Suprapubic skin (tissue), 4 donors: ENCODE measurements at regions not wholly inside any gene's neighbourhood (a gene's known extent, or its start where the extent isn't known, plus 50 kb on each side); places are given as distances from the start of the nearest gene placed in this dataset.

ENCODE experiments used
- DNase-seq, 2 donors: peaks; one replicate each; pipeline ENCODE4 v3.0.0-alpha.2; 2019; ENCODE audit warnings: low spot score in 2 of 2
- H3K27ac ChIP-seq: fragments of 200-600 bp; sonication (generic); one replicate; pipeline ENCODE4 v1.5.1; 2019
- H3K27me3 ChIP-seq: fragments of 200-600 bp; sonication (generic); one replicate; pipeline ENCODE4 v1.5.1; 2019
- H3K36me3 ChIP-seq: fragments of 200-600 bp; sonication (generic); one replicate; pipeline ENCODE4 v1.5.1; 2019
- H3K4me1 ChIP-seq: fragments of 200-600 bp; sonication (generic); one replicate; pipeline ENCODE4 v1.5.1; 2019
- H3K4me3 ChIP-seq: fragments of 200-600 bp; sonication (generic); one replicate; pipeline ENCODE4 v1.5.1; 2019; ENCODE audit warnings: mild to moderate bottlenecking
- H3K9me3 ChIP-seq: fragments of 200-600 bp; sonication (generic); one replicate; pipeline ENCODE4 v1.5.1; 2019
- EP300 ChIP-seq: sonication (generic); formaldehyde crosslinking; IDR thresholded peaks from one replicate; pipeline ENCODE4 v1.6.1; 2017; ENCODE audit warnings: antibody characterized with exemption
- POLR2A ChIP-seq, 2 donors: fragments of 450-650 bp; IDR thresholded peaks; one replicate each; pipeline ENCODE4 v1.6.1; 2017; ENCODE audit warnings: antibody characterized with exemption in 2 of 2, mild to moderate bottlenecking in 2 of 2, moderate library complexity in 2 of 2
- POLR2AphosphoS5 ChIP-seq, 3 donors: sonication (generic); formaldehyde crosslinking; IDR thresholded peaks; one replicate each; pipeline ENCODE4 v1.6.1; 2017; ENCODE audit warnings: antibody characterized with exemption in 3 of 3
- WGBS: methylation state at CpG from one replicate; pipeline ENCODE4 v1.1.5; 2018; 5-methylcytosine and 5-hydroxymethylcytosine counted together
- TF ChIP-seq, protein P1 (sequence below), 2 donors: fragments of 200-600 bp in 1 of 2; fragments of 450-650 bp in 1 of 2; sonication (generic) in 1 of 2; IDR thresholded peaks; one replicate each; pipeline ENCODE4 v1.5.1; 2016 to 2019; ENCODE audit warnings: antibody characterized with exemption in 2 of 2, mild to moderate bottlenecking in 1 of 2, moderate library complexity in 1 of 2

DNA sequence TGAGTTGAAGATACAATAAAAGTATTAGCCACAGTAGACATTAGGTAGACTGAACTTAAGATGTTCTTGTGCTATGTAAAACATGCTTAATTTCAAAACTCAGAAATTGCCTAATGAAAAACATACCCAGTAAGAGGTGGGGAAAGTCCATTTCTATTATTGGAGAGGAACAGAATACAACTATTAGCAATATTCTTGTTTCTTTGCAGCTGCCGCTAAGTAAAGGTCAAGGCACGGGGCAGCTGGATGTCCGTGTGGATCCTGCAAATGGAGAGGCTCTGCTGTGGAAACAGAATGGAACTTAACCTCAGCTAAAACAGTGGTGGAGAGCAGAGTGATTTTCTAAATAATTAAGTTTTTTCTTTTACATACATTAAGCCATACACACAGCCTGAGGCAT, 139.2 kb upstream of the ARHGAP28 start:
- Histone ChIP-seq H3K9me3 (no peaks in the 10 kb centered on the region), H3K4me1 (no peaks in the 10 kb centered on the region), H3K4me3 (no peak overlapping the region), H3K27ac (no peak overlapping the region), H3K36me3 (no peaks in the 10 kb centered on the region), H3K27me3 (no peaks in the 10 kb centered on the region)
- no peak for DNase-seq
- TF ChIP-seq EP300 (no peak), POLR2AphosphoS5 (IDR thresholded peaks at IDR 0.05) (no peak), POLR2A (IDR thresholded peaks at IDR 0.05) (no peak)
- TF ChIP-seq, protein P1, sequence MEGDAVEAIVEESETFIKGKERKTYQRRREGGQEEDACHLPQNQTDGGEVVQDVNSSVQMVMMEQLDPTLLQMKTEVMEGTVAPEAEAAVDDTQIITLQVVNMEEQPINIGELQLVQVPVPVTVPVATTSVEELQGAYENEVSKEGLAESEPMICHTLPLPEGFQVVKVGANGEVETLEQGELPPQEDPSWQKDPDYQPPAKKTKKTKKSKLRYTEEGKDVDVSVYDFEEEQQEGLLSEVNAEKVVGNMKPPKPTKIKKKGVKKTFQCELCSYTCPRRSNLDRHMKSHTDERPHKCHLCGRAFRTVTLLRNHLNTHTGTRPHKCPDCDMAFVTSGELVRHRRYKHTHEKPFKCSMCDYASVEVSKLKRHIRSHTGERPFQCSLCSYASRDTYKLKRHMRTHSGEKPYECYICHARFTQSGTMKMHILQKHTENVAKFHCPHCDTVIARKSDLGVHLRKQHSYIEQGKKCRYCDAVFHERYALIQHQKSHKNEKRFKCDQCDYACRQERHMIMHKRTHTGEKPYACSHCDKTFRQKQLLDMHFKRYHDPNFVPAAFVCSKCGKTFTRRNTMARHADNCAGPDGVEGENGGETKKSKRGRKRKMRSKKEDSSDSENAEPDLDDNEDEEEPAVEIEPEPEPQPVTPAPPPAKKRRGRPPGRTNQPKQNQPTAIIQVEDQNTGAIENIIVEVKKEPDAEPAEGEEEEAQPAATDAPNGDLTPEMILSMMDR (IDR thresholded peaks at IDR 0.05), result no peak
- WGBS, result 72% methylated on average over 3 of the region's 3 CpGs

DNA sequence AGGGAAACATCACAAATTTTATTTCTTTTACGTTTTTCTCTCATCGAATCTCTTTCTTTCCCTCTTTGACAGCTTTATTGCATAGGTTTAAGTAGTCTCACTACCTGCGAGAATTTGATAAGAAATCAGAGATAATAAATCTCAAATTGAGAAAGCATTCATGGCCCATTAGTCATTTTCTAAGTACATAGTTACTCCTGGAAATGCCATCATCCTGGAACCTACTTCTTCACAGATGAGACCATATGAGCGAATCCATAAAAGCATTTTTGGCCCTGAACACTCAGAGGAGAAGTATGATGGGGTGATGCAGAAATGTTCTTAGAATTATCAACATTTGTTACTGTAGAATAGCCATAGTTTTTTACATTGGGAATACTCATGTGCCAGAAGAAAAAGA, 138.0 kb upstream of the ARHGAP28 start:
- no peak for DNase-seq
- Histone ChIP-seq H3K27me3 (no peaks in the 10 kb centered on the region), H3K27ac (no peak overlapping the region), H3K4me1 (no peaks in the 10 kb centered on the region), H3K9me3 (no peaks in the 10 kb centered on the region), H3K36me3 (no peaks in the 10 kb centered on the region), H3K4me3 (no peak overlapping the region)
- no peak for TF ChIP-seq POLR2A (IDR thresholded peaks at IDR 0.05)
- TF ChIP-seq, protein P1 (IDR thresholded peaks at IDR 0.05), result no peak
- no peak for TF ChIP-seq POLR2AphosphoS5 (IDR thresholded peaks at IDR 0.05)
- TF ChIP-seq EP300, result no peak
- WGBS, result 67% methylated on average over 4 of the region's 4 CpGs

DNA sequence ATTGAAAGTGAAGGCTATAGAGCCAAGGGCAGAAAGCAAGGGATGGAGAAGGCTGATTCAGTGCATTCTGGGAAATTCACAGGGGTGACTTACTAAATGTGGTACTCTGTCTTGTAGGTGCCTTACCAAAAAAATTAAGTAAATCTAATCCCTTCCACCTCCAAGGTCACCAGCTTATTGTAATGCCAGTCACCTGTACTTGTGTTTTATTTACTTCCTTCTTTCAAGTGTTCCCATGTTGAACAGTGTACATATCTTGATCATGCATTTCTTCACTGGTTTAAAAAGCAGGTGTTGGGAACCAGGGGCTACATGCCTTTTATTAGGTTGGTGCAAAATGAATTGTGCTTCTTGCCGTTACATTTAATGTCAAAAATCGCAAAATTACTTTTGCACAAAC, 137.0 kb upstream of the ARHGAP28 start:
- no peak overlapping the region for H3K4me3 ChIP-seq
- H3K4me1 ChIP-seq, result no peaks in the 10 kb centered on the region
- H3K27ac ChIP-seq, result no peak overlapping the region
- H3K27me3 ChIP-seq, result no peaks in the 10 kb centered on the region
- WGBS, result 95% methylated on average over 2 of the region's 2 CpGs
- H3K9me3 ChIP-seq, result no peaks in the 10 kb centered on the region
- no peak for DNase-seq
- no peaks in the 10 kb centered on the region for H3K36me3 ChIP-seq
- TF ChIP-seq, protein P1 (IDR thresholded peaks at IDR 0.05), result no peak
- TF ChIP-seq EP300, result no peak
- TF ChIP-seq POLR2A (IDR thresholded peaks at IDR 0.05), result no peak
- TF ChIP-seq POLR2AphosphoS5 (IDR thresholded peaks at IDR 0.05), result no peak

DNA sequence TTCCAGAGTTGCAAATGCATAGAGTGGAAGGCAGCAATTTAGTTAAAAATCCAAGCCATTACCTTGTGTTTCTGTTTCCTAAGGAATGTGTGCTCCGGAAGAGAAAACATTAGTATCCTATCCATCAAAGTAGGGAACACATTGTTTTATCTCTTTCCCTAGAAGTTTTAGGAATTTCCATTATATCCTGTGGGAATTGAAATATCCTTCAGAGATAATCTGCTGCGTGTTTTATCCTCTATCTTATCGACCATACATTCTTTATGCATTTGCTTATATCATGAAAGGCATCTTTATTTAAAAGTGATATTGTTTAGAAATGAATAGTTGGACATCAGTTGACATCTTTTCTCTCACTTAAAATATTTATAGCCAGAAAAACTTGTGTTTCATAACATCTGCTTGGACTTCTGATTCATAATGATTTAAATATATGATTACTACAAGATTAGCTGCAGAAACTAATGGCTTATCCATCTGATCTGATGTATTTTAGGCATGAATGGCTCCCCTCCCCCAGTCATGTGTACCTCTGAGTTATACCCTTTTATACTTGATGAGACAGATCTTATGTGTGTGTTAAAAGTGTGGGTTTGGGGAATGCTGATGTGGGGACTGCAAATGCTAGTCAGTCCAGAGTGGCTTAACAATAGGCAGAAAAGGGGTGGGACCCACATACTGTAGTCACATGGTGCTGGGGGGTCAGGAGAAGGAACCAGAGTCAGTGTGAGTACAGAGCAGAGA, 136.2 kb upstream of the ARHGAP28 start:
- H3K4me1 ChIP-seq, result no peaks in the 10 kb centered on the region
- TF ChIP-seq POLR2AphosphoS5 (IDR thresholded peaks at IDR 0.05), result no peak
- TF ChIP-seq EP300, result no peak
- no peak for TF ChIP-seq POLR2A (IDR thresholded peaks at IDR 0.05)
- TF ChIP-seq, protein P1 (IDR thresholded peaks at IDR 0.05), result no peak
- 55% methylated on average over 3 of the region's 3 CpGs for WGBS
- H3K36me3 ChIP-seq, result no peaks in the 10 kb centered on the region
- H3K4me3 ChIP-seq, result no peak overlapping the region
- H3K9me3 ChIP-seq, result no peaks in the 10 kb centered on the region
- no peak for DNase-seq
- H3K27me3 ChIP-seq, result no peaks in the 10 kb centered on the region
- H3K27ac ChIP-seq, result no peak overlapping the region

DNA sequence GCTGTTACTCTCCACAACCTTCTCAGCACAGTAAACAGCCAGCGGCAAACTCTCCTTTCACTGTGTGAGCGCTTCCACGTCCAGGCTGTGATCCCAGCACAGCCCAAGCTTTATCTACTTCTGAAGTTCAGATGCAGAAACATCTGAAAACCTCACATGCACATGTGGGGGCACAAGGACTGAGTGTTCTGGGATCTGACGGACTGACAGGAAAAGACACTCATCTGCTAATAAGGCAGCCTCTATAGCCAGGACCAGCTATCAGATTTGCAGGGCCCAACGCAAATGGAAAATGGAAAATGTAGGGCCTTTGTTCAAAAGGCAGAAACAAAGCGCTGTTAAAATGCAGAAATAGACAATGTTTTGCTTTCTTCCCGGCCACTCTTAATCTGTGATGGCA, 133.8 kb upstream of the ARHGAP28 start:
- H3K27me3 ChIP-seq, result no peaks in the 10 kb centered on the region
- TF ChIP-seq POLR2A (IDR thresholded peaks at IDR 0.05), result no peak
- TF ChIP-seq, protein P1 (IDR thresholded peaks at IDR 0.05), result no peak
- no peak for TF ChIP-seq EP300
- no peak for TF ChIP-seq POLR2AphosphoS5 (IDR thresholded peaks at IDR 0.05)
- H3K36me3 ChIP-seq, result no peaks in the 10 kb centered on the region
- no peak for DNase-seq
- H3K9me3 ChIP-seq, result no peaks in the 10 kb centered on the region
- no peak overlapping the region for H3K4me3 ChIP-seq
- 88% methylated on average over 7 of the region's 7 CpGs for WGBS
- no peak overlapping the region for H3K27ac ChIP-seq
- H3K4me1 ChIP-seq, result no peaks in the 10 kb centered on the region
